Esophagus muscularis mucosa (tissue), 3 donors: ENCODE measurements at regions not wholly inside any gene's neighbourhood (a gene's known extent, or its start where the extent isn't known, plus 50 kb on each side); places are given as distances from the start of the nearest gene placed in this dataset.

Source experiments
- CTCF ChIP-seq, 3 experiments: fragments of 200-600 bp in 2 of 3; fragments of 450-650 bp in 1 of 3; sonication (generic) in 2 of 3; IDR thresholded peaks; one replicate each; pipeline ENCODE4 v1.5.1; 2017 to 2019; ENCODE audit warnings: antibody characterized with exemption in 3 of 3, mild to moderate bottlenecking in 2 of 3, moderate library complexity in 1 of 3
- EP300 ChIP-seq: sonication (generic); formaldehyde crosslinking; IDR thresholded peaks from one replicate; pipeline ENCODE4 v1.6.1; 2017; ENCODE audit warnings: antibody characterized with exemption

GRCh38 chr1:39136638-39137037 lies 67.9 kb upstream of the MACF1 start:
- TF ChIP-seq EP300 (no peak), CTCF (IDR thresholded peaks at IDR 0.05) (no peak)
